ENCODE measurements at regions not wholly inside any gene's neighbourhood (a gene's known extent, or its start where the extent isn't known, plus 50 kb on each side); places are given as distances from the start of the nearest gene placed in this dataset.

- TF ChIP-seq CTCF (IDR thresholded peaks at IDR 0.05; ENCODE audit: insufficient read depth, low read length, poor library complexity, severe bottlenecking) (no peak), EZH2phosphoT487 (conservative IDR thresholded peaks at IDR 0.05; ENCODE audit: low read length) (no peak)
These were observed 159.5 kb downstream of the SQOR start for GRCh38 chr15:45794304-45794703.

Measured in SU-DHL-6 (cell line).